Astrocyte of the spinal cord (primary cell): ENCODE measurements at regions not wholly inside any gene's neighbourhood (a gene's known extent, or its start where the extent isn't known, plus 50 kb on each side); places are given as distances from the start of the nearest gene placed in this dataset.

Source experiments
- DNase-seq: peaks from one replicate; pipeline ENCODE4 v3.0.0; 2011; ENCODE audit warnings: low read depth, low spot score
- H3K4me3 ChIP-seq: 2 replicates; pipeline ENCODE4 v1.5.1; 2011; ENCODE audit warnings: low read depth, mild to moderate bottlenecking, low read length, moderate library complexity
- CTCF ChIP-seq: IDR thresholded peaks from 2 replicates; pipeline ENCODE4 v1.5.1; 2012; ENCODE audit warnings: low read depth, mild to moderate bottlenecking, low read length, inconsistent platforms
- in situ Hi-C: cut with HindIII; loops from 2 replicates; pipeline ENCODE4 v1.10.0; 2017; ENCODE audit warnings: low sequenced_read_pairs

DNA sequence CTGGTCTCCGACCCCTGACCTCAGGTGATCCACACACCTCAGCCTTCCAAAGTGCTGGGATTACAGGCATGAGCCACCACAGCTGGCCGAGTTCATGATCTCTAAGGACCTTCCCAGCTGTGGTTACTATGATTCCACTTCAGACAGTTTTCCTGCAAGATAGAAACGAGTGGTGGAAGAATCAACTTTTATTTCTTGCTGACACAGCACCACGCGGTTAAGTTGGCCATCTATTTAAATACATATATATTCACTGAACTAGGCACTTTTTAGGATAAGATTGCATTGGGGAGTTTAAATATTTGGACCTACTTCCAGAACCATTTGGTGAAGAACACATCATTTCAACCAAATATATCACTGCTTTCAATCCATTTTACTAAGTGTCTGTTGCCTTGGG, 213.4 kb downstream of the TBX5 start:
- in situ Hi-C loops: no loop called here
- no peak for TF ChIP-seq CTCF
- no peak overlapping the region for H3K4me3 ChIP-seq
- DNase-seq: no peak

GRCh38 chr12:114192013-114192412, 213.9 kb downstream of the TBX5 start:
- no peak for DNase-seq
- TF ChIP-seq CTCF: no peak
- no peak overlapping the region for H3K4me3 ChIP-seq
- in situ Hi-C loops: no loop called here

DNA sequence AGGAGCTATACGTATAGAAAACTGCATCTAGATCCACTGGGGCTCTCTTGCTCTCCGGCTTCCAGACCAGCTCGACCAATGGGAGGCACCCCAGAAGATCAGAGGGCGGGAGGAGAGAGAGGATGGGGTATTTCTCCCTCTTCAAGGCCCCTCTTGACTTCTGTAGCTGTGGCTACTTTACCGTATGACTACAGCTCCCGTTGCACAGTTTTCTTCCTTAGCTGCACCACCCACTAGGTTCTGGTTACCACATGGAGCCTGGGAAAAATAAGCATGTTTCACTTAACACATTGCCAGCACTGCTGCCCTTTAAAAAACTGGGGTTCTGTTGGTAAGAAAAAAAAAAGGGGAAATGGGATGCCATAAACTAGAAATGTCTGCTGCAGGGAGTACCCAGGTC, 214.4 kb downstream of the TBX5 start:
- no peak overlapping the region for H3K4me3 ChIP-seq
- in situ Hi-C loops: no loop called here
- no peak for TF ChIP-seq CTCF
- no peak for DNase-seq

DNA sequence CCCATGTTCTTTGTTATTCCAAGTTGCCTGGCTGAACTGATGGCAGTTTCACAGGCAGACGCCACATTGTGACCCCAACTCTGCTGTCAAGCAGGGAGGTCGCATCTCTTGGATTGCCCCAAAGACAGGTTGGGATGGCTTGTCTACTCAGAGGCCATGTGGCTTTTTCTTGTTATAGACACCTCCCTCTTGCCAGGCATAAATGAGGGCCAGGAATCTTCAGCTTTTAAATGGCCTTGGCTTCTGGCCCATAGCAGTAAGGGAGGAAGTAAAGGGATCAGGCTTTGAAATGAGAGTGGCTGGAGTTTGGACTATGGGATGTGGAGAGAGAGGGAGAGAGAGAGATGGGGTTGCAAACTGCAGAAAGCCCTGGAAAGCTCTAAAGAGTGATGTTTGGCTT, 215.0 kb downstream of the TBX5 start:
- TF ChIP-seq CTCF: no peak
- in situ Hi-C loops: no loop called here
- no peak overlapping the region for H3K4me3 ChIP-seq
- DNase-seq: no peak

DNA sequence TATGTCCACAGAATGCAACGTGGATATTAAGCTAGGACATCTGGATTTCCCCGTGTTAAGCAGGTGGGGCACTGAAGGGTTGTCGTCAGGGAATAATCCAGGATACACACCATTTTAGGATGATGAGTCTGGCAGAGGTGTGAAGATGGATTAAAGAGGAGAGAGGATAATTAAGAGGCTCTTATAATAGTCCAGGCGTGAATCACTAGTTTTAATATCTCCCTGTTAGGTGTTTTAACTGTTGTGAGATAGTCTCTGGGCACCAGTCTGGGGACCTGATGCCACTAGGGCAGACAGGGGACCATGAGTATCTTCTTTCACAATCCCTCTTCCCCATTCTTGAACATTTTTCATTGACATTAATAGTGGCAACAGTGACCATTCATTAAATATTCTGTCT, 216.7 kb downstream of the TBX5 start:
- no peak overlapping the region for H3K4me3 ChIP-seq
- in situ Hi-C loops: no loop called here
- DNase-seq: no peak
- TF ChIP-seq CTCF: no peak

DNA sequence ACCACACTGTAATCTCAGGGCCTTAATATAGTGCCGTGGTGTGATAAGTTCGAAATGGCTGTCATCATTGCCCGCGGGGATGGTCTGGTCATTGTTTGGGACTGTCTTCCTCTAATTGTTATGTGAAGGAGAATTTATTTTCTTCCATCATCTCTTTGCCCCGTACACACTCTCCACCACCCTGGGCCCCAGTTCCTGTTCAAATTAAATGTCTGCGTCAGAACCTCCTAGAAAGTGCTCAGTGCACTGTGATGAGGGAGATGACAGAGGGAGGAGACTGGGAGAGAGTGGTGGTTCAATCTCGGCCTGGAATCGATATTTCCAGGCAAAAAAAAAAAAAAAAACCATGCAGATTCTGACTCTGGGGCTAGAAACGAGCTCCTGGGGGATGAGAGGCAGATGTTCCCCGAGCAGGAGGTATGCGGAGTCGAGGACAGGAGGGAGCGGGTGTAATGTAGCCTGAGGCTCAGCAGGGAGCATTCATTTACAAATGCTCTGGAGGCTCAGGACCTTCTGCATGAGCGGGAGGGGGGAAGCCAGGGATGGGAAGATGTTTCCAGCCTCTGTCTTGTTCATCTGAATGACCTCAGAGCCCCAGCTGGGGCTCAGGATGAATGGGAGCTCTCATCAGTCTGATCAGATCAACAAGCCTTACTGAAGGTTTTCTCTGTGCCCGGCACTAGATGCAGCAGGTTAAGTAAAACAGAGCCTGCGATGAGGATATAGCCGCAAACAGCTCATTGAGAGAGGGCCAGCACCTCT, 219.5 kb downstream of the TBX5 start:
- DNase-seq: no peak
- no peak overlapping the region for H3K4me3 ChIP-seq
- in situ Hi-C loops: no loop called here
- no peak for TF ChIP-seq CTCF
